K562 (cell line): ENCODE measurements at regions not wholly inside any gene's neighbourhood (a gene's known extent, or its start where the extent isn't known, plus 50 kb on each side); places are given as distances from the start of the nearest gene placed in this dataset.

ENCODE experiments used
- BRD4 ChIP-seq: fragments of 200-600 bp; sonication (generic); IDR thresholded peaks from 2 replicates; pipeline ENCODE4 v1.6.1; 2017; ENCODE audit warnings: inconsistent platforms
- CHD2 ChIP-seq: IDR thresholded peaks from 2 replicates; pipeline ENCODE4 v1.6.1; 2011; ENCODE audit warnings: low read depth, low read length
- GABPA ChIP-seq: fragments of 200-800 bp; sonication (Bioruptor generic); conservative IDR thresholded peaks from 2 replicates; pipeline ENCODE4 v1.6.1; 2016; ENCODE audit warnings: low read depth, missing genetic modification characterization, missing compliant biosample characterization
- GTF2A2 ChIP-seq: IDR thresholded peaks from 2 replicates; pipeline ENCODE4 v1.6.1; 2016; ENCODE audit warnings: mild to moderate bottlenecking, missing genetic modification characterization, missing compliant biosample characterization
- ILF3 ChIP-seq: fragments of 450-650 bp; IDR thresholded peaks from 2 replicates; pipeline ENCODE4 v1.6.1; 2018; ENCODE audit warnings: antibody characterized with exemption, mild to moderate bottlenecking, moderate library complexity, borderline replicate concordance
- IRF1 ChIP-seq: sonication (generic); formaldehyde crosslinking; IDR thresholded peaks from 2 replicates; pipeline ENCODE4 v1.8.0; 2022; ENCODE audit warnings: missing genetic modification reagents, mild to moderate bottlenecking, borderline replicate concordance
- IRF9 ChIP-seq: fragments of 450-650 bp; IDR thresholded peaks from 2 replicates; pipeline ENCODE4 v1.6.1; 2016; ENCODE audit warnings: missing biosample characterization, missing genetic modification characterization
- POLR3A ChIP-seq: IDR thresholded peaks from 2 replicates; pipeline ENCODE4 v1.6.1; 2011; ENCODE audit warnings: borderline replicate concordance, mild to moderate bottlenecking, moderate library complexity; ENCODE audit not compliant: insufficient read length, insufficient read depth; ENCODE audit errors: extremely low read depth
- SMARCA5 ChIP-seq: fragments of 450-650 bp; IDR thresholded peaks from 2 replicates; pipeline ENCODE4 v1.6.1; 2016
- SREBF1 ChIP-seq: fragments of 150-350 bp; IDR thresholded peaks from 2 replicates; pipeline ENCODE4 v1.6.1; 2014; ENCODE audit warnings: antibody characterized with exemption, low read depth, low read length, borderline replicate concordance
- SREBF2 ChIP-seq: sonication (generic); formaldehyde crosslinking; IDR thresholded peaks from 2 replicates; pipeline ENCODE4 v1.4.0; 2020; ENCODE audit warnings: mild to moderate bottlenecking, missing genetic modification reagents
- SRF ChIP-seq, 2 experiments: fragments of 250-450, 450-650 bp in 1 of 2; sonication (Bioruptor Pico) in 1 of 2; sonication (generic) in 1 of 2; formaldehyde crosslinking; IDR thresholded peaks; 2 replicates each; pipeline versions ENCODE4 v1.5.0 to v1.5.1; 2020 to 2022; ENCODE audit warnings: mild to moderate bottlenecking in 1 of 2, missing genetic modification reagents in 1 of 2
- TAF1 ChIP-seq: IDR thresholded peaks from 2 replicates; pipeline ENCODE4 v1.6.1; 2011; ENCODE audit warnings: mild to moderate bottlenecking, low read length, moderate library complexity; ENCODE audit not compliant: insufficient read depth, control insufficient read depth, severe bottlenecking; ENCODE audit errors: extremely low read depth
- TCF15 ChIP-seq: fragments of 250-450 bp; sonication (Bioruptor Pico); IDR thresholded peaks from 2 replicates; pipeline ENCODE4 v1.8.0; 2022; ENCODE audit warnings: moderate library complexity, mild to moderate bottlenecking, inconsistent platforms
- TRIM28 ChIP-seq: fragments of 450-650 bp; IDR thresholded peaks from 2 replicates; pipeline ENCODE4 v1.6.1; 2017
- ZC3H4 ChIP-seq: sonication (generic); formaldehyde crosslinking; IDR thresholded peaks from 2 replicates; pipeline ENCODE4 v1.9.0; 2021; ENCODE audit warnings: missing genetic modification reagents, borderline replicate concordance
- ZNF830 ChIP-seq: fragments of 250-450 bp; sonication (Bioruptor Pico); IDR thresholded peaks from 2 replicates; pipeline ENCODE4 v1.5.0; 2021; ENCODE audit warnings: mild to moderate bottlenecking
- ZSCAN29 ChIP-seq: fragments of 450-650 bp; IDR thresholded peaks from 2 replicates; pipeline ENCODE4 v1.6.1; 2017
- TF ChIP-seq, protein P1 (sequence below): fragments of 250-450 bp; sonication (Bioruptor Pico); IDR thresholded peaks from 2 replicates; pipeline ENCODE4 v1.5.0; 2021; ENCODE audit warnings: mild to moderate bottlenecking, moderate library complexity
- TF ChIP-seq, protein P2 (sequence below): sonication (generic); formaldehyde crosslinking; IDR thresholded peaks from 2 replicates; pipeline ENCODE4 v1.8.0; 2023; ENCODE audit warnings: mild to moderate bottlenecking, missing genetic modification reagents
- TF ChIP-seq, protein P3 (sequence below): sonication (generic); formaldehyde crosslinking; IDR thresholded peaks from 2 replicates; pipeline ENCODE4 v1.8.1; 2022; ENCODE audit warnings: missing genetic modification reagents

DNA sequence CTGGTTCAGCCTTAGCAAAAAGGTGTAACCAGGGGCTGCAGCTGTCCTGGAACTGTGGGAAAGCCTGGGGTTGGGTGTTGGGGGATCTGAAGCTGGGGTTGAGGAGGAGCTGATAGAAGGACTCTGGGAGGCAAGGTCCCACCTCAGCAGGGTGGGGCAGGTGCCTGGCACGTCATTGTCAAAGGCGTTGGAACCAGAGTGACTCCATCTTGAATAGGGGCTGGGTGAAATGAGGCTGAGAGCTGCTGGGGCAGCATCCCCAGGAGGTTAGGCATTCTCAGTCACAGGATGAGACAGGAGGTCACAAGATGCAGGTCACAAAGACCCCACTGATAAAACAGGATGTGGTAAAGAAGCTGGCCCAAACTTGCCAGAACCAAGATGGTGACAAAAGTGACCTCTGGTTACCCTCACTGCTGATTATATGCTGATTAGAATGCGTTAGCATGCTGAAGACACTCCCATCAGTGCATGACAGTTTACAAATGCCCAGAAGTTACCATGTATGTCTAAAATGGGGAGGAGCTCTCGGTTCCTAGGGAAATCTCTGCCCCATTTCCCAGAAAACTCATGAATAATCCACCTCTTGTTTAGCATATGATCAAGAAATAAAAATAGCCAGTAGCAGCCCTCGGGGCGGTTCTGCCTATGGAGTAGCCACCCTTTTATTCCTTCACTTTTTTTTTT is 85.4 kb downstream of the IER5 start (continued):
- TF ChIP-seq, protein P1, sequence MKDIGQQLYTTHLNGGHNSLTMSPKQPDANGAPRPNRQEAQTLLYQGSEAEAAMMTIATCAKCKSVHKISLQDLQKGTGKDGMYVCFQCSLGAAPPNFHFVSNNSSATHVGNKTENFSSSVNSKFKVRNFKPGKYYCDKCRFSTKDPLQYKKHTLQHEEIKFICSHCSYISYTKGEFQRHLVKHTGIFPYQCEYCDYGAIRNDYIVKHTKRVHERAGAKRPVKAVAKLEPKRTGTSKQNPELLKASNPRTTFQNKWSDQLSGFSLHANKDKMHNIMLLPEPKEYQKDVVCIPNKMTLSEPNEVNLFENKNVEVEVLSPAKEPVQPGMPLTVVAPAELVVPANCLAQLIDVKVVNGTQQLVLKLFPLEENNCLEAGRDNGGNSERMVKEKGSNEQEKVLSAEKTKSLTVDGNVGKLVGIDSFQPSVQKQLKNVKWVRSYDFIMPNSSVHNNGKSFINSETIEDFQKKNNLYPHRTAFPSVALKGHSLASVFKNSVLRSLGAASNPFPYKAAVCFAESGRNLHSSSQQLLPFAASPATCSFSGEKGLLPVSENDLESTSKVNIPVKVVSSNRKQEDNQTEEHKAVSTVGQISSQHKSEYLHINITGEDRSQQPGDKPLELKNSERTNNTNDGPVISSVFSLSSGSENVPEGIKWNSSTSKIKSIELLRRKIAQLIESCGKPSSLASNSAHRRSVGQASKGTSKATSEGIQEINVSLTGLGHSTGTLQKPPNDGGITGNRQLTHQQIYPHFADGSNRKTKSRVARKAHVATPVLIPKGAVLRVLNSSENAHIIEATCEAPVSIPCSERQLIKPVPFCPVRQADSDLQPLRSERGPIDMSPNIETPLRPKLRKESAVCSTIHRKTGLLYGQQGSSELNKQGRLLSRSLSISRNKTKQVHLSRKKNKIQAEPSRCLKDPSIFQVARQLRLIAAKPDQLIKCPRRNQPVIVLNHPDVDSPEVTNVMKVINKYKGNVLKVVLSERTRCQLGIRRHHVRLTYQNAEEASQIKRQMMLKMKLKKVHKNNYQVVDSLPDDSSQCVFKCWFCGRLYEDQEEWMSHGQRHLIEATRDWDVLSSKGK = peak; percentile 68; the same call in 1 of the 2 replicates
- no peak for TF ChIP-seq TRIM28
- no peak for TF ChIP-seq IRF1
- TF ChIP-seq ZNF830 (CRISPR knock-in tag) = peak; percentile 99
- TF ChIP-seq ZC3H4 (CRISPR knock-in tag) = no peak
- no peak for TF ChIP-seq SREBF2
- TF ChIP-seq TCF15 (CRISPR knock-in tag) = no peak
- TF ChIP-seq, protein P2, sequence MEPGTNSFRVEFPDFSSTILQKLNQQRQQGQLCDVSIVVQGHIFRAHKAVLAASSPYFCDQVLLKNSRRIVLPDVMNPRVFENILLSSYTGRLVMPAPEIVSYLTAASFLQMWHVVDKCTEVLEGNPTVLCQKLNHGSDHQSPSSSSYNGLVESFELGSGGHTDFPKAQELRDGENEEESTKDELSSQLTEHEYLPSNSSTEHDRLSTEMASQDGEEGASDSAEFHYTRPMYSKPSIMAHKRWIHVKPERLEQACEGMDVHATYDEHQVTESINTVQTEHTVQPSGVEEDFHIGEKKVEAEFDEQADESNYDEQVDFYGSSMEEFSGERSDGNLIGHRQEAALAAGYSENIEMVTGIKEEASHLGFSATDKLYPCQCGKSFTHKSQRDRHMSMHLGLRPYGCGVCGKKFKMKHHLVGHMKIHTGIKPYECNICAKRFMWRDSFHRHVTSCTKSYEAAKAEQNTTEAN (CRISPR knock-in tag) = no peak
- peak; percentile 58 to 82; a peak in 2 of 4 replicates for TF ChIP-seq SRF (CRISPR knock-in tag; IDR thresholded peaks at IDR 0.05)
- no peak for TF ChIP-seq POLR3A
- TF ChIP-seq ZSCAN29 = no peak
- TF ChIP-seq SMARCA5 = no peak
- no peak for TF ChIP-seq SREBF1
- TF ChIP-seq GABPA (tag) = peak; percentile 69
- peak; percentile 97 for TF ChIP-seq IRF9
- TF ChIP-seq CHD2 = no peak
- no peak for TF ChIP-seq ILF3
- TF ChIP-seq TAF1 = no peak
- TF ChIP-seq, protein P3, sequence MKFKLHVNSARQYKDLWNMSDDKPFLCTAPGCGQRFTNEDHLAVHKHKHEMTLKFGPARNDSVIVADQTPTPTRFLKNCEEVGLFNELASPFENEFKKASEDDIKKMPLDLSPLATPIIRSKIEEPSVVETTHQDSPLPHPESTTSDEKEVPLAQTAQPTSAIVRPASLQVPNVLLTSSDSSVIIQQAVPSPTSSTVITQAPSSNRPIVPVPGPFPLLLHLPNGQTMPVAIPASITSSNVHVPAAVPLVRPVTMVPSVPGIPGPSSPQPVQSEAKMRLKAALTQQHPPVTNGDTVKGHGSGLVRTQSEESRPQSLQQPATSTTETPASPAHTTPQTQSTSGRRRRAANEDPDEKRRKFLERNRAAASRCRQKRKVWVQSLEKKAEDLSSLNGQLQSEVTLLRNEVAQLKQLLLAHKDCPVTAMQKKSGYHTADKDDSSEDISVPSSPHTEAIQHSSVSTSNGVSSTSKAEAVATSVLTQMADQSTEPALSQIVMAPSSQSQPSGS = no peak
- TF ChIP-seq BRD4 = no peak
- peak; percentile 96 for TF ChIP-seq GTF2A2
